ENCODE measurements at regions not wholly inside any gene's neighbourhood (a gene's known extent, or its start where the extent isn't known, plus 50 kb on each side); places are given as distances from the start of the nearest gene placed in this dataset.
"Not testable (repeated sequence)": the region's sequence is repeated elsewhere in the genome, so short reads cannot be mapped to it uniquely, and the experiment has no call there.

DNA sequence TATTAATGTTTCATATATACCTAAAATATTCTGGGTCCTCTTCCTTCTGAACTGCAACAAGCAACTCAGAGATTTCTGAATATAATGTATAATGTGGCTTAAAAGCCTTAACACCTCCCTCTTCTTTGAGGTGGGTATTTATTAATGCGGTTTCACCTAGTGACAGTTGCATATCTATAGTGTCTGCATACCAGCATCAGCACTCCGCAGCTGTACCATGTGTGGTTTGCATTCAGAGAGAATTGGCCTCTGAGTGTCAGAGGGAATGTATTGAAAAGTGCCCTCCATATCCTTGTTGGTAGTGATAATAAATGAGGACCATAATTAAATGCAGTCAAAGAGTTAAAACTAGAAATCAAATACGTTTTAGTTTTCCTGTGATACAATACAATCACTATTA, 256.6 kb upstream of the ARRDC3 start:
- DNase-seq: no peak

DNA sequence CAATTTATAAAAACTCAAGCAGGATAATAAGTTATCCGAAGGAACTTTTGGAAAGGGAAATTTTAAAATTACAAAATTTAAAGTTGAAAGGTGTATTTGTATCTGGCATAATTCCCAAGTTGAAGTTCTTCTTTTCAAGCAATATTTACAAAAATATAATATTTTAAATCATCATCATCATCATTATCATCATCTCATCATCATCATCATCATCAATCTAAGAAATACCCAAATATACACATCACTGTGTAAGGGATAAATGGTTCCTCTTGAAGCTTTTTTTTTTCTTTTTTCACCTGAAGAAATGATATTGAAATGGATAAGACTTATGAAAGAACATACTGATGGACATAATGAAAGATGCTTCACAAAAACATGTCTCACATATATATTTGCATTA, 254.9 kb upstream of the ARRDC3 start:
- DNase-seq: no peak

DNA sequence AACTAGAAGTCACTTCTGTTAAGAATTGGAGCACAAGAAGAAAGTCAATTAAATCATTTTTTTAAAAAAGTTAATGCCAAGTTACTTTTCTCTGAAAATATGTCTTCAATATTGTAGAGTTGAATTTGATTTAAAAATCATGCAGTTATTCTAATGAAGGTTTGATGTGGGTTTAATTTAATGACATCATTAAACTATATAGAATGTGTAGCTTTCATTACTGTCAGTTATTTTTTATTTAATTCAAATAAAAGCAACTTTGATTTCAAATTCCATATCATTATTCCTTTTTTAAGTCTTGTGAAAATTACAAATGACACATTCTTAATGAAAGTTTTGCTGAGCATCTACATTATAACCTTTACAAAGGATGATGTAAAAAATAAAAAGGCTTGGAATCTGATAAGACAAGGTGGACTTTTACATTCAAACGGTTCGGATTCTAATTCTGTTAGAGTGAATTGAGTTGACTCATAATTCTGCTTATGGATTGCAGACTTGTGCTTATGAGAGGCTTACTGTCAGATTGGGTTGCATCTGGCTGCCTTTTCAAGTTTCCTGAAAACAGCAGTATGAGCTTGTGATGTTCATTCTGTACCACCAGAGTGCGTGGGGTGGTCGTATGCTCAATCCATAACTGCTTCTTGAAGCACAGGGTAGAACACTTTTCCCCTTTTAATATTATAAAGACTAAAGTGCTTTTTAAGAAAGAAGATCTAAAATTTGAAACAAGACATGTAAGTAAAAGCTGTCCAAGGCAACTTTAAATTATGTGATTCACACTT, 253.0 kb upstream of the ARRDC3 start:
- no peak for DNase-seq

DNA sequence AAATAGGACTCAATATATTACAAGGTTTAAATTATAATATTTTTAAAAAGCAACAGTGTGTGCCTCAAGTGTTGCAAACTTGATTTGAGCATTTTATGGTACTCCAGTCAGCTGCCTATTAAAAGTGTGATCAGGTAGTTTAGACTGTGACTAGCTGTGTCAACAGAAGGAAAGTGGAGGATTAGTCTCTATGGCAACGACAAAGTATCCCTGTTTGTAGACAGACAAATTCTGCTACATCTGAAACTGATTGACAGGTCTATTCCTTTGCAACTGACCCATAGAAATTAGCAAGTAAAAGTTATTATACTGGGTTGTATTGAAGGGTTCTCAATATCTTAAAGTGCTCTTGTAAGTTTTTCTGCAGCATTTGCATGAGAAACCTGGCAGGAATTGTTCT, 249.8 kb upstream of the ARRDC3 start:
- DNase-seq: no peak

DNA sequence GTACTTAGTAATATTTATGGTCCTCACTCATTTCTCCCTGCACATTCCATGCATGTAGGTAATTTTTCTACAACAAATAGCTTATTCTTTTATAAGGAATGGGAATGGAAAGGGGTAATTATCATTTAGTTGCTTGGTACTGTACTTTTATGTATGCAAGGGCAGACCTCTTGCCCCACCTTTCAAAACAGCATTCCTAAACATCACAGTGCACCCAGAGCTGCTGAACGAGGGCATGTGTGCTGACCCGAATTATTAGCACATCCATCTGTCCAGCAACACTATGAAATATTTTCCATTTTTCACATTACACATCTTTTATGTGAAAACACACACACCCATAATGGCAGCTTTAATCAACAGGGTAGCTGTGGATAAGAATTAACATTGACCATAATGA, 228.6 kb upstream of the ARRDC3 start:
- no peak for DNase-seq

DNA sequence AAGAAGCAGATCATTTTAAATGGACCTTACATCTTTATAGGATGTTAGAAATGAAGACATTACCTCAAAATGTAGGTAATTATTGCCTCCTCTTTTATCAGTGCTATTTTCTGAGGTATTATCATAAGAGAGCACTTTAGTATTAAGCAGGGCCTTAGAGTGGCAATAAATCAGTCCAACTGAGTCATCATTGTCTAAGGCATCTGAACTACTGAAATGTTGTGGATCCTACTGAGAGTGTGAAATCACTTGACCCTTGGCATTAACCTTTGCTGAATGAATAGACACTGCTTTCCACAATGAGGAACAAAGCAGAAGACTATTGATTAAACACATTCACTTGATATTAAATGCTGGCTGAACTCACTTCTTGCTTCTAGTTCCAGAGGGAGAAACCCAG, 224.6 kb upstream of the ARRDC3 start:
- DNase-seq: no peak

DNA sequence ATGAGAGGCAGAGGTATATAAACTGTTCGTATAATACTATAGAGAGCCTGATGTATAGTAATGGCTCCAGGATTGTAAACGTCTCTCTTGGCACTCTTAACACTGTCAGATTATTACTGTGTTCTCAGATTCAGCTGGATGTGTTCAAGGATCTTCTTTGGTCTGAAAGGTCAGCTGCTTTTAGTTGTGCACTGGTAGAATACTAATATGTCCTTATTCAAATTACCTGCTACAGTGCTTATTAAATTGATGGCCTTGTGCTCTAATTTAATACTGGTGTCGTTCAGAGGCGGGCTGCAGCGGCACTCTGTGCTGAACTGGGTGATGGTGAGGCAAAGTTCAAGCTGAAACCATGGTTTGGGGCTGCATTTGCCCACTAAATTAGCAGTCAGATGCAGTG, 216.7 kb upstream of the ARRDC3 start:
- DNase-seq: no peak

DNA sequence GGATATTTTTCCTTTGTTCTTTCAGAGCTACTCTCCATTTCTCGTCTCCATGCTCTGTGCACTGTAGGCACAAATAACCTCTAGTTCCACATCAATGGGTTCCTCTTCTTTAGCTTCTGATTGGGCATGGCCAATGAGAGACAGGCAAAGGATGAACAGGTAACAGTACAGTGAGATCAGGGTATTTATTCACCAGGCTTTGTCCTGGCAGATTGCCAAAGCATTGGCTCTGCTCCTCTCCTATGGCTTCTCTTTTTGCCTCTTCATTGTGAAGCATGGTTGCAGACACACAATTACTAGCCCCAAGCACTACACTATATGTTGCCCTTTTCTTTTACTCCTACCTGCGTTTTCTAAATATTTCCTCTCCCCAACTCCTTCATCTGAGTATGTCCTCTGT, 215.1 kb upstream of the ARRDC3 start:
- no peak for DNase-seq

DNA sequence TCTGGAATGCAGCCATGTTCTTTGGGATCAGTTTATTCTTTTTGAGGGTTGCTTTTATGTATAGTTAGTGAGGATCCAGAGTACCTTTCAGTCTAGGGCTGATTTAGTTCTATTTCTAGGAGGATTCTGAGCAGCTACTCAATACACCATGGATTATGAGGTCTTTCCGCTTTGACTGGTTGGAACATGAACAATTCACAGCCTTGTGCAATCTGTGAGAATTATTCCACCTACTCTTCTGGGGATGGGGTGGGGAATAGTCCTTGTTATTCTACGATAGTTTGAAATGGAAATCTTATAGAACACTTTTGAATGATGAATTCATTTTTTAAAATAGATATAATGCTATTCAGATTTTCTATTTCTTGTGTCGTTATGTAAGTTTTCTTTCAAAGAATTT, 212.3 kb upstream of the ARRDC3 start:
- DNase-seq: no peak

DNA sequence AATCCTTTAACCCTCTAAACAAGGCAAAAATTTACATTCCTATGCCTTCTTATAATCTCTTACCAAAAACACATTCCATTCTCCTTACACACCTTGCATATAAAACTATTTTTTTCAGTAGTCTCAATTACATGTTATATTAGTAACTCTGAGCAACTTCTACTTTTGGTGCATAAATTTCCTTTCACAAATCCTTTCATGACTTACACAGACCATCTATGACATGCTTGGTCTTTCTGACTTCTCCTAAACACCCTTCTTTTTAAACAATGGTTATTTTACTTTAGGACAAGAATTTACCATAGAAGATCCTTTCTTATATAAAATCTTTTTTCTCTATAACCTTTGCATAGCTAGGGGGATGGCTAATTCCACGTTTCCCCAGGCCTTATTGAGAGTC, 208.0 kb upstream of the ARRDC3 start:
- no peak for DNase-seq

DNA sequence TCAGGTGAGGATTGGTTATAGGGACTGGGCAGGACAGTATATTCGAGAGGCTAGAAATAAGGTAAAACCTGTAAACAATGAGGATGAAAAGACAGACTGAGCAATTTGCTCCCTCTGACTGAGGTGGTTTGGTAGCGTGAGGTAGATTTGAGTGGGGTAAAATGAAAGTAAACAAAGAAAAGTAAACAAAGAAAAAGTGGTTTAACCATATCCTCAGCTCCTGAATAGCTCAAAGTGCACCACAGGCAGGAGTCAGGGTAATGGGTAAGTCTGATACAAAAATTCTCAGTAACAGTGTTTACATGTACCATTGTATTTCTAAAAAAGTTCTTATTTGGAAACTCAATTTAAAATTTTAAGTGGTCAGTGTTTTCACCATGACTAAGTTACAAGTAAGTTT, 203.1 kb upstream of the ARRDC3 start:
- DNase-seq: no peak

DNA sequence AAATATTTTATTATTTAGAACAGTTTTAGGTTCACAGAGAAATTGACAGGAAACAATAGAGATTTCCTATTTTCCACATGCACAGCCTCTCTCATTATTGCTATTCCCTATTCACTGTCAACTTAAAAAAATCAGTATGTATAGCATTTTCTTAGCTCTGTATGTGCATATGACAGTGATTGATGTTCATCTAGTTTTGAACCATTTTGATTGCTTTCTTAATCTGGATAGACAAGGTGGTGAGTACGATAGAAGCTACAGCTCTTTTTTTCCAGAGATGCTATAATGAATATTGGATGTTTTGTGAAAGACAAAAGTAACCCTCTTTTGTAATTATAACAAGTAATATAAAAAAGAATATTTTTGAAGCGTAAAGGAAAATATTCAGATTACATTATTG, 201.2 kb upstream of the ARRDC3 start:
- DNase-seq: no peak

DNA sequence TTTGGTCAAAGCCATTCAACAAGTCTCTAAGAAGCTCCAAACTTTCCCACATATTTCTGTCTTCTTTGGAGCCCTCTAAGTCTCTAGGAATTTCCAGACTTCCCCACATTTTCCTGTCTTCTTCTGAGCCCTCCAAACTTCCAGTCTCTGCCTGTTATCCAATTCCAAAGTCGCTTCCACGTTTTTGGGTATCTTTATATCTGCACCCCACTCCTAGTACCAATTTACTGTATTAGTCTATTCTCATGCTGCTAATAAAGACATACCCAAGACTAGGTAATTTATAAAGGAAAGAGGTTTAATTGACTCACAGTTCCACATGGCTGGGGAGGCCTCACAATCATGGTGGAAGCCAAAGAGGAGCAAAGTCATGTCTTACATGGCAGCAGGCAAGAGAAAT, 182.9 kb upstream of the ARRDC3 start:
- not testable (repeated sequence) for DNase-seq

DNA sequence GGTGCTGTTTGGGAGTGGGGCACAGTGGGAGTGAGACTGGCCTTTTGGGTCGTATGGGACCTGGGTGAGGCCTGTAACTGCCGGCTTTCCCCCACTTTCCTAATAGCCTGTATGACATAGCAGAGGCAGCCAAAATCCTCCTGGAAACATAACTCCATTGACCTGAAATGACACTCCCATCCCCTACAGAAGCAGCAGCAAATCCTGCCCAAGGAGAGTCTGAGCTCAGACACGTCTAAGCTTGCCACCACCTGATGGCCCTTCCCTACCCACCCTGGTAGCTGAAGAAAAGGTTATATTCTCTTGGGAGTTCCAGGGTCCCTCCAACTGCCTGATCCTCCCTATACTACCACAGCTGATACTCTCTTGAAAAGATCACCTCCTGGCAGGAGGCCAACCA, 179.8 kb upstream of the ARRDC3 start:
- no peak for DNase-seq

DNA sequence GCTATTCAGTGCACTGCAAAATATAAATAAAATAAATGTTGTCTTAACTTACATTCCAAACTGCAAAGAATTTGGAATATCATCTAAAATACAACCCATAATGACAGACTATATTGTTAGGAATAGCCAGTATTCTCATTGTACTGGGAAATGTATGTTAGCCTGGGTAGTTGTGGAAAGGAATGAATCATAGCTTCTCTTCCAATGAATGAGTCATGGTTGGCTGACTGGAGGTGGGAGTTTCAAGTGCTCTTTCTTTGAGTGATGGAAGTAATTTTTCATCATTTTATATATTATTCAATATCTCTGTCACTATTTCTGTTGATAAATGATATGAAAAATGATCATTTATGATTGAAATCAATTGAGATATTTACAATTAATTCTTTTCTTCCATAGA, 158.6 kb upstream of the ARRDC3 start:
- peak; percentile 17 for DNase-seq

DNA sequence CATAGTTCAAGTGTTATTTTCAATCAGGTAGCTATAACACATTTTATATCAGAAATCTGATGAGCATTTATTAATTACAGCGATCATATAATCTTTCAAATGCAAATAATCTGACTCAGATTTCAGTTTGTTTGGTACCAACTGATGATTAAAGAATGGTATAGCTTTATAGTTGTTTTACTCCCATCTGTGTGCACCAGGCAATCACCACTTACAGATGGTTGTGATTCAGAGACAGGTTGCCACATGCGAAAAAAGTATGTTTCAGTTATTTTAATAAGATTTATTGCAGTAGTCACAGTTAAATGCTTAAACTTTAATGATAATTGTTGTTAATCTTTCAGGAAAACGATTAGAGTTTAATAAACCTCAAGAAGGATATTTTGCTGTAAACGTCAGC, 155.1 kb upstream of the ARRDC3 start:
- no peak for DNase-seq

DNA sequence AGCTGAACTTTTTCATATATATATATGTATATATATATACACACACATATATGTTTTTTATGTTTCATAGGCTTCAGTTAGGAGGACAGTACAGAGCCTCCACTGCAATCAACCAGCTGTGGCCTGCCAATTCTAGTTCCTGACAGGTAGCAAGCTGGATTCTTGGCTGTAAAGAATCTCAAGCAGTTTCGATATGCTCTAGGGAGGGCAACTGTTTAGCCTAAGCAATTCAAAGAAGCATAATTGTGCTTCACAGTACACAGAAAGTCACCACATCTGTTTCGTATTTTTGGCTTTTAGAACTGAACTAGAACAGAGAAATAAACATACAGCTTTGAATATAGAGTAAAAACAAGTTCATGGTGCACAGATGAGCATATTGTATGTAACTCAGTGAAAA, 152.4 kb upstream of the ARRDC3 start:
- DNase-seq: no peak

DNA sequence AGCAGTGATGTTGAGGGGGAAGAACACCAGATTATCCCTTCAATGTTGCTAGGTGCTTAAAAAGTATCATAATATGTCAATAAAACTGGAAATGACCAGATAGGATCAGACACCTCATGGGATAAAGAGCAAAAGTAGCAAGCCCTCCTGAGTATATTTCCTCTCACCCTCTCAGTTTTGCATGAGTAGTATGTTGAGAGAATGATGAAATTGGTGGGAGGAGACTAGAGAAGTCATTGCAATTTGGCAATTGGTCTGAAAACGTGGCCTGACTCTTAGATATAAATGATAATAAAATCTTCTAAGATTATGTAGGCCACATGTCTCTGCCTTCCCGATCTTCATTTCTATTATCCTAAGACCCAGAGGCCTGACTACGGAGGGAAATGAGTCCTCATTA, 151.2 kb upstream of the ARRDC3 start:
- DNase-seq: no peak

DNA sequence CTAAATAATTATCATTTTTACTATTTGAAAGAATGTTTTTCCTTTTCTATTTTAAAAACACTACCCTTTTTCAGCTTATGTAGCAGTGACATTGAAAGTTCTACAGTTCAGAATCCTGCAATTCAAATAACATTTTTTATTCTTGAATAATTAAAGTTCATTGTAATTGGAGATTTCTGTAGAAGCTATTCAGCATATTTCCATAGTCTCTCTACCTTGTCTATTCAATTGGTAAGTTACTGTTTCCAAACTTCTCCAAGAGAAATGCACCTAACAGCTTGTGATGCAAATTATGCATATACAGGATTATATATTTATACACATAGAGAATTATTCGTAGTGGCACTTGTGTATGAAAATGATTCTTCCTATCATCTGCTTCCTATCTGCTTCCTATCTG, 149.7 kb upstream of the ARRDC3 start:
- DNase-seq: no peak

DNA sequence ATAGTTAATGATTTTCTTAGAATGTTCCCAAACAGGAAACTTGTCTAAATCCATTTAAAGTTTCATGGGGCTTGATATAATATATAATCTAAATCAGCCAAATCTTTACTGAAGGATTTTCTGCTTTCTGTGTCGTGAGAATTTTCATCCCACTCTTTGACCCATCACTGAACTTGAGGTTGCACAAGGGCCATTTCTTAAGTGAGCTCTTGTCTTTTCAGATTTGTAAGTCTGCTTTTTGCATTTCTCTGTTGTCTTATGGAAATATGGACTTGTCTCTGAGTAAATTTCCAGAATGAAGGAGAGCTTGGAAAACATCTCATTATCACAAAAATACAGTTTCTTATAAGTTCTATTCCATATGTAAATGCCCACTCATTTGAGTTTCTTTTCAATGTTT, 149.2 kb upstream of the ARRDC3 start:
- no peak for DNase-seq

DNA sequence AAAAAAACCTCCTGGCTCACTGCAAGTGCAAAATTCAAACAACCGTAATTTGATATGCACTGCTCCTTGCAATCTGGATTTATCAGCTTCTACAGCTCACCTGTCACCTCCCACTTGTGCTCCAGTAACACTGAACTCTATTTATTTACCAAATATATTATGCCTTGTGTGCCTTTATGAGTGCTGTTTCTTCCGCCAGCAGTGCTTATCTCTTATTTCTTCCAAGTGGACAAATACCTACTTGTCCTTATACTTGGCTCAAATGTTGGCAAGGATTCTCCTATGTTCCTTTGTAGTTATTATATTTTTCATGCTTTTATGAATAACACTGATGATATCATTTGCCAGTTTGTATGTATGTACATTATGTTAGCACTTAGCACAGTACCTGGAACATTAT, 145.7 kb upstream of the ARRDC3 start:
- DNase-seq: no peak

DNA sequence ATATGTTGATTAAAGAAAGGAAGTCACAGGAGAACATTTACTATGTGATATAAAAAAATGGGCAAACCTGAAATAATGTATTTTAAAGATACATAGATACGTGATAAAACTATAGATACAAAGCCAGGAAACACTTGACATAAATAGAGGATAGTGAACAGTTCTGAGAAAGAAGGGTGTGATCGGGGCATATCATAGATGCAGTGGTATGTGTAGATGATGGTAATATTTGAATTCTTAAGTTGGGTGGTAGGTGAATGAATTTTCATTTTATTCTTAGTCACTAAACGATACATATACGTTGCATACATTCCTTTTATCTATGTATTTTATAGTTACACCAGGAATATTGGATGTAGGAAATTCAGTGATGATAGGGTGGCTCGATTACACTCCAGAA, 138.7 kb upstream of the ARRDC3 start:
- no peak for DNase-seq

DNA sequence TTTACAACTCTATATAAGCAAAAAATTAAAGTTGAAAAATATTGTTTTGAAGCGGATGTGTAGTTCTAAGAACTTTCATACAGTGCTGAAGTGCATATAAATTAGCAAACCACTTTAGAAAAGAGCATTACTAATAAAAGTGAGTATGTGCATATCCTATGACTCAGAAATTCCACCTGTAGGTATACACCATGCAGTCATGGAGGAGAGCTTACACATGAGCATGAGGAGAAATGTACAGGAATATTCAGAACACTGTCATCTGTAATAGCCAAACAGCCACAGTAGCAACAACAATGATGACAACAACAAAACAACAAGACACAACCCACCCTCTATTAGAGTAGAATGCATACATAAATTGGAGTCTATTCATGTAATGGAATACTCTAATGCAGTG, 138.2 kb upstream of the ARRDC3 start:
- no peak for DNase-seq

DNA sequence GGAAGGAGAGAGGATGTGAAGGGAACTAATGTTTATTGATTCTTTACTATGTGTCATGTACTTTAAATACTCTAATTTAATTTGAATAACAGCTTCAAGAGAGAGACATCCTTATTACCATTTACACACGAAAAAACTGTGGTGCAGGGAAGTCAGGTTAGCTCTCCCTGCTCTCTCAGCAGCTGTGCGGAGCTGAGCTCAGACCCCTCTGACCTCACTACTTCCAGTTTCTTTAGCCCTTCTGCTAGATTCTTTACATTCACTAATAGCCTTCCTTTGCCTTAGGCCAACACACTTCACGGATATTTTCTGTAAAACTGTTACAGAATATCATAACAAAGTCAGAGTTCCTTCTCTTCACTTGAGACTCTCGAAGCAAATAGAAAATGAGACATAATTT, 131.3 kb upstream of the ARRDC3 start:
- DNase-seq: no peak

DNA sequence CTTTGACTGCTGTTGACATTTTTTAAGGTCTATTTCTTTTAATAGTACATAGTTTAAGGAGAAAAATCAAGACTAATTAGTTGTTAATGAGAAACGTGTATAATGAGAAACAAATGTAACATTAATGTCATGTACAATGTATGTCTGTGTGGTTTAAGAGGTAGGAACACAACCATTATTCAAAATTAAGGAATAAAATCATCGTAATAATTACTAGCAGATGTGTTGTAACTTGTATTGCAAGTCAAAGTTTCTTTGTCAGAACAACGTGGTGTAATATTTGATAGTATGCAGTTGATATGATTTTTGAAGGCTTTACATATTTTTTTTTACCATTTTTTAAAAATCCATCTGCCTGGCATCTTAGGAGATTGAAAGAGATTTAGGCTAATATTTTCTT, 120.2 kb upstream of the ARRDC3 start:
- DNase-seq: no peak

DNA sequence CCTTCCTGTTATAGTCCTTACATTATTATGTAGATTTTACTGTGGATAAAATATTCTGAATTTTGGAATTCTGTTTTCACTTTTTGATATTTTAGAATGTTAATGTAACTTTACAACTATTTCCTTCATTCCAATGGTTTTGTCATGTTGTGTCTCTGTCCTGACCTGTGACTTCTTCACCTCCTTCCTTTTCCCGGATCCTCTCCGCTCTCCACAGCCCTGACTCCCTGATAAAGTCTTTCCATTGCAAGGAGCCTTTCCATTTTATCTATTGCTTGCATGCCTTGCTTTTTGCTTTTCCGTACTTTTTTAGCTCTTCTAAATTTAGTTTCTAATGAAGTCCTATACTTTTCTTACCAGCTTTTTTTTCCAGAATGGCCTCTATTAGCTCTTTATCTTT, 117.6 kb upstream of the ARRDC3 start:
- DNase-seq: no peak
